ENCODE measurements at regions not wholly inside any gene's neighbourhood (a gene's known extent, or its start where the extent isn't known, plus 50 kb on each side); places are given as distances from the start of the nearest gene placed in this dataset.

DNA sequence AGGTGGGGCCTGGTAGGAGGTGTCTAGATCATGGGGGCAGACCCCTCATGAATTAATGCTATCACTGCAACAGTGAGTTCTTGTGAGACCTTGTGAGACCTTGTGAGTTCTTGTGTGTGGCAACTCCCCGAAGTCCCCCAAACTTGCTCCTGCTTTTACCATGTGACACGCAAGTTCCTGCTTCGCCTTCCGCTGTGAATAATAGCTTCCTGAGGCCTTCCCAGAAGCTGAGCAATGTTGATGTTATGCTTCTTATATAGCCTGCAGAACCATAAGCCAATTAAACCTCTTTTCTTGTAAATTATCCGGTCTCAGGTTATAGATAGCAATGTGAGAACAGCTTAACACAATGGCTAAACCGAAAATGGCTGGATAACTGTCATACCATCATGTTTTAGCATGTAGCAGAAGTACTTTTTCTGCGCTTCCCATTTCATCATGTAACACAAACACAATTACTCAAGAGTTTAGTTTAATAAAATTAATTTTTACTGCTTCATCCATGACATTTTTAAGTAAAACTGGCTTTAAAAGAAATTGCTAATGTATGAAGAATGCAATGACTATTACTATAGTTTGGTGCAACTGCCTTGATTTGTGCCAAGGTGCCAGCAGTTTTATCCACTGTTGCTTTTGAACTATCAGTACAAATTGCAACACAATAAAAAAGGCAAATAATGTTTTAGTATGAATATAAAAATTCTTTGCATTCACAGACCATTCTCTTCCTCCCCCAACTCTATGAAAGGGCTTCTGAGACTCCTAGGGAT lies 87.7 kb upstream of the TMEM168 start:
- DNase-seq, result no peak

DNA sequence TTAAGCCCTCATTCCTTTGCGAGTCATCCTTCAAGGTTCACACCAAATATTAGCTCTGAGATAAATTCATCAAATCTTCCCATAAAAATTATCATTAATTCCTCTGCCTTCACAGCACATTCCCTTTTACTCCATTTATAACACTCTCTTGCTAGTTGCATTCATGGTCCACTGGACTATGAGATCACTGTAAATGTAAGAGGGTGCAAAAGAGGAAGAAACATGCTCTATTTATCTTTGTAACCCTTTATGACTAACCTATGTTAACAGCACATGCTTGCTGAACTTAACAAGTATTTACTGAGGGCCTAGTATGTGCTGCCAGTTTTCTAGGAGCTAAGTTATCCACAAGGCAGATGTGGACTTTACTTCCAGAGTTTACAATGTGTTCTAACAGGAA lies 86.7 kb upstream of the TMEM168 start:
- DNase-seq, result no peak

GRCh38 chr7:112874909-112875308 lies 84.7 kb upstream of the TMEM168 start:
- DNase-seq, result no peak

GRCh38 chr7:112873831-112874553 lies 83.8 kb upstream of the TMEM168 start:
- no peak for DNase-seq

DNA sequence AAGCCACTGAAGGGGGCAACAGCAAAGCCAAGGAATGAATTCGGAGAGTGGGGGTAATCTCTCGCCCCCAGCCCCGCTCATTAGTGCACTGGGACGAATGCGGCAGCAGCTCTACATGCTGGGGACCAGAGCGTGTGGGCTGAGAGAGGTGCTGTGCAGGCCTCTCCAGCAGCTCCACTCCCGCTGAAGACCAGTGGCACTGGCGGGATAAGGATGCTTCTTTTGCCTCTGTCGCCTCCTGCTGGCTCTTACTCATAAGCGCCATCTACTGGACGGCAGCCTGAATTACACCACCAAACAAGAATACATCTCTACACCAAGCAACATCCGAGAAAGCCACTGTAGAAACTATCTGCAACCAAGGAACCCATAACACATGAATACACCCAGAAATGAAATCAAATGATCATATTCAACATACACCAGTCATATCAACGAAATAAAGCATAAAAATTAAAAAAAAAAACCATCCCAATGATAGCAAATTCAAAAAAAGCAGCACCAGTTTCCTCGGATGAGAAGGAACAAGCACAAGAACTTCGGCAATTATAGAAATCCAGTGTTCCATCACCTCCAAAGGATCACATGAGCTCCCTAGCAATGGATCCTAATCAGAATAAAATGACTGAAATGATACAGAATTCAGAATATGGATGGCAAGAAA lies 79.0 kb upstream of the TMEM168 start:
- DNase-seq, result peak; percentile 74

- no peak for DNase-seq
These were observed 78.4 kb upstream of the TMEM168 start for GRCh38 chr7:112868609-112869008.

DNA sequence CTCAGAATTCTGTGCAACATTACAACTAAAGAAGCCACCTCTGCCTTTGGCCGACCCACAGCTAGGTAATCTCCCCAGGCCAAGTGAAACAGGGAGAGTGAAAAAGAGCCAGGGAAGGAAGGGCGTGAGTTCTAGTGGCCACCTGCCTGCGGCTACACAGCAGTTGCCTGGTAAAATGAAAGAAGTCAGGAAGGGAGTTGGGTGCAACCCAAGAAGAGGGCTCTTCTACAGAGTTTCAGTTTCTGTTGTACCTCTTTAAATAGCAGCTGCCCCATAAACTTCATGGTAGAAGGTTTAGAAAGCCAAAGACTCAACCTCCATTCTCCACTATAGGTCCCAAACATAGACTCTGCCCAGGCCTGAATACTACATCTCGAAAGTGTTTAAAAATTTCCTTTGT lies 76.2 kb upstream of the TMEM168 start:
- DNase-seq, result peak; percentile 40

GRCh38 chr7:112864380-112864779 lies 74.2 kb upstream of the TMEM168 start:
- DNase-seq, result no peak

DNA sequence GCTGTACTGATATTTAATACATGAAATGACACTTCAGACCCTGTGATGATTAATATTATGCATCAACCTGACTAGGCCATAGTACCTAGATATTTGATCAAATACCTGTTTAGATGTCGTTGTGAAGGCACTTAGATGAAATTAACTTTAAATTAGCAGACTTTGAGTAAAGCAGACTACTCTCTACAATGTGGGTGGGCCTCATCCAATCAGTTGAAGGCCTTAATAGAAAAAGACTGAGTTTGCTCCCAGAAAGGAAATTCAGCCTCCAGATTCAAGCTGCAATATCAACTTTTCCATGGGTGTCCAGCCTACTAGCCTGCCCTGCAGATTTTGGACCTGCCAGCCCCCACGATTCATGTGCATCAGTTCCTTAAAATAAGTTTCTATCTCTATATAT lies 68.6 kb upstream of the TMEM168 start:
- no peak for DNase-seq

GRCh38 chr7:112855227-112855626 lies 65.0 kb upstream of the TMEM168 start:
- no peak for DNase-seq

DNA sequence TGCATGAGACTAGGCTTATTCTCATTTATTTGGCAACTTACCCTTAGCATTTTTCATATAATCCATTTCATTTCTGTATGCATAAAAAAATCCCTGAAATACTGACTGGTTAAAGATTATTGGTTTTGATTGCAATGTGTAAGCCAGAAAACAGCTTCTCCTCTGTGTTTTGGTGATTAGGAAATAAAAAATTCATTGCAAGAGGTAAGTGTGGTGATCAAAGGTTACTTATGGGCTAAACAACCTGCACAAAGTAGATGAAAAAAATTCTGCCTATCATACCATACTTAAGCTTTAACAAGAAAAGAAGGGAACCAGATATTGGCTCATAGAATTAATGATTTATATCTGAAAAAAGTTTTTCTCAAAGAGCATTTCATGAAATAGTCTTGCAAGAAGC lies 64.0 kb upstream of the TMEM168 start:
- no peak for DNase-seq

- DNase-seq, result no peak
These were observed 63.2 kb upstream of the TMEM168 start for GRCh38 chr7:112853422-112853821.

DNA sequence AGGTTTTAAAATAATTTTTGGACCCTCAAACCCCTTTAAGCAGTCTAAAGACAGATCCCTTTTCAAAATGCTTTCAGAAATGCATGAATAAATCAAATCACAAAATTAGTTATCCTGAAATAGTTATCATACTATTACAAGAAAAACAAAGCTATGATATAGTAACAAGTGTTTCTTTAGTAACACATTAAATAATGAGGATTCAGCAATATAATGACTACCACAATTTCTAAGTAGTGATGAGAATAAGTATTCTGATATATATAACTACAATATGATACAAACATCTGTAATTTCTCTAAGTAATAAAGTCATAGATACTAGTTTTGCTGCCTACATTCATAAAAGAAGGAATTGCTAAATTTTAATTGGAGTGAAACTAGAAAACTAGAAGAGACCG lies 53.0 kb upstream of the TMEM168 start:
- no peak for DNase-seq

Data from NCI-H69 (cell line).